Activated CD4-positive, alpha-beta T cell treated with anti-CD3 and anti-CD28 coated beads, Interleukin-10, Interleukin-2, amounts not matched to agents 100 ng/mL and 50 ng/mL, durations not matched to agents 16 hours and 8 hours (primary cell): ENCODE measurements at regions not wholly inside any gene's neighbourhood (a gene's known extent, or its start where the extent isn't known, plus 50 kb on each side); places are given as distances from the start of the nearest gene placed in this dataset.
"Not testable (repeated sequence)": the region's sequence is repeated elsewhere in the genome, so short reads cannot be mapped to it uniquely, and the experiment has no call there.

ENCODE experiments used
- DNase-seq: peaks from one replicate; pipeline ENCODE4 v3.0.0-alpha.2; 2020

DNA sequence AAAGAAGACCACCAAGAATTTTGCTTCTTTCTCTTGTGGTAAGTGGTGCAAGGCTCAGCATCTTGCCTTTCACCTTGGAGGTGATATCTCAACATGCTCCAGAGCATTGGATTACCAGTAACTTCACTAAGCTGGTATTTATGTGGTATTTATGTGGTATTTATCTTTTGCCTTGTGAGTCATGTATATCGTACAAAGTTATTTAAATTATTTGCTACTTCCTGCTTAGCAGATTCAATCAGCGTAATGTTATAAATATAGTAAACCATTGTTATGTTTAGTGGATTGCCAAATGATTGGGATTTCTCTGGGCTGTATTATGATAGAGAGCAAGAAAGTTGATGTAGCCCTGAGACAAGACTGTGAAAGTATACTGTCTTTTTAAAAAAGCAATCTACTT lies 366.4 kb downstream of the IPO8 start:
- no peak for DNase-seq

DNA sequence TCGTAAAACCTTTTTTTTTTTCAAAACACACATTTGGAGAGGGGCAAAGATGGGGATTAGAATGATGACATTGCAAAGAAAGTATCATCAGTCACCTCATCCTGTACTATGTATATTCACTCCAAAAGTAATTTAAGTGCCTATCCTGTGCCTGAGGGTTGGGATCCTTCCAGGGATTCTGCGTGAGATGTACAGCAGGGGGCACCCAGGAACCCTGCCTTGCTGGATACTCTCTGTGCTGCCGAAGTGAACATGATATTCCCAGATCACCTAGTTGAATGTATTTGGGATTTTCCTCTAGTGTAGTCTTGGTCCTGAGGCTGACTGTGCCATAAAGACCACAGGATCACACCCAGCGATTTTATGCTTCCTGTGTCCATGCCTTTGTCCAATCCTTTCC lies 372.7 kb downstream of the IPO8 start:
- DNase-seq = no peak

GRCh38 chr12:30320561-30320960 lies 375.1 kb downstream of the IPO8 start:
- no peak for DNase-seq

- no peak for DNase-seq
Measured at GRCh38 chr12:30314506-30315100, 381.1 kb downstream of the IPO8 start.

- DNase-seq = no peak
Measured at GRCh38 chr12:30308010-30308717, 387.5 kb downstream of the IPO8 start.

GRCh38 chr12:30304528-30304927 lies 391.1 kb downstream of the IPO8 start:
- no peak for DNase-seq

GRCh38 chr12:30301291-30301690 lies 394.4 kb downstream of the IPO8 start:
- no peak for DNase-seq

- DNase-seq = no peak
Measured at GRCh38 chr12:30296486-30296885, 399.2 kb downstream of the IPO8 start.

GRCh38 chr12:30286345-30286926 lies 409.2 kb downstream of the IPO8 start:
- peak; percentile 3 for DNase-seq

DNA sequence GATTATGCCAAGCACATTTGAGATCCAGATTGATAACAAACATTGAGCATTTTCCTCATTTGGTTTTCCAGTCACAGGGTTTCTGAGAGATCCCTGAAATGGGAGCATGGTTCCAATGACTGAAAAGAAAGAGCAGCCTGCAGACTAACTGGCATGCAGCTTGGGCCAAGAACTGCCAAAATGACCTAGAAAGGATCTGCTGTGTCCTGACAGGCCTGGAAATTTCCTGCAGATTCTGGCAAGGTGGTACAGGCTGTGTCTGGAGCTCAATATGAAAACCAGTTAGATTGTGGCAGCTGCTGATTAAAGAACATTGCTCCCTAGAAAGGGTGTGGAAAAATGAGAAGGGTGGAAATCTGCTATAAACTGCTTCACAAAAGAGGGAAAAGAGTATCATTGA lies 417.3 kb downstream of the IPO8 start:
- DNase-seq = no peak

GRCh38 chr12:30272515-30272914 lies 423.2 kb downstream of the IPO8 start:
- DNase-seq = not testable (repeated sequence)

GRCh38 chr12:30269496-30269895 lies 426.2 kb downstream of the IPO8 start:
- DNase-seq = no peak

GRCh38 chr12:30268041-30268440 lies 427.6 kb downstream of the IPO8 start:
- no peak for DNase-seq

- no peak for DNase-seq
Measured at GRCh38 chr12:30263434-30263833, 432.2 kb downstream of the IPO8 start.

GRCh38 chr12:30257618-30258017 lies 438.1 kb downstream of the IPO8 start:
- DNase-seq = no peak

GRCh38 chr12:30251546-30251945 lies 444.1 kb downstream of the IPO8 start:
- no peak for DNase-seq

DNA sequence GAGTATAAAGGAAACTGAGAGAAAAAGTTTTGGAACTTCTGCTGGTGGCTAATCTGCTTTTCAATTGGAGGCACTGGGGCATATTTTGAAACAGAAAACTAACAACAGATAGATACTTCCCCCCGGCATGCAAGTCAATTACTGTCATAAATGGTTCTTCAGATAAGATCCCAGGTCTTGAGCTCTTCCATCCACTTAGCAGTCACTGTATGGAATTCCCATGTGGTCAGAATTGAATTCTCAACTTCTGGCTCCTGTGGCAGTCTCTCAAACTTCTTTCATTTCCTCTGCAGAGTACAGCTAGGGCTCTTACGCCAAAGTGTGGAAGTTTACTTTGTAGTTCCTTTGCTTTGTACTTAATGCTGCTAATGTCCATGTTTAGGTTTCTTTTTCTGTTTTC lies 452.2 kb downstream of the IPO8 start:
- no peak for DNase-seq

GRCh38 chr12:30219047-30219446 lies 435.3 kb upstream of the TMTC1 start:
- no peak for DNase-seq

DNA sequence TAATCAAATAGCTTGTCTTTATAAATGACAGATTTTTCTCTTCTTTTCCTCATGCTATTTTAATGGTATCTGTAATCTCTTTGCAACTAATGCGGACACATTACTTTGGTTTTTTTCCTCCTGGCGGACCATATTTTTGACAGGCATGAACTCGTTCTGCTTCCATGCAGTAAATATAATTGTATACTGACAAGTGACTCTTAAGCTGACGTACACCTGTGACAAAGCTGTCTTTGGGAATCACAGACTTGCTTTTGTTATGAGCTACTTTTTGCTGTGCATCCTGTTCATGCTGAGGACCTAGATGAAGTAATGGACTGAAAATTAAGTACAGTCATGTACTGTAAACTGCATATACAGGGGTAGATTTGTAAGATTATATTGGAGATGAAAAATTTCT lies 434.3 kb upstream of the TMTC1 start:
- no peak for DNase-seq

GRCh38 chr12:30213166-30213565 lies 429.4 kb upstream of the TMTC1 start:
- no peak for DNase-seq

- no peak for DNase-seq
Measured at GRCh38 chr12:30211743-30212142, 428.0 kb upstream of the TMTC1 start.

DNA sequence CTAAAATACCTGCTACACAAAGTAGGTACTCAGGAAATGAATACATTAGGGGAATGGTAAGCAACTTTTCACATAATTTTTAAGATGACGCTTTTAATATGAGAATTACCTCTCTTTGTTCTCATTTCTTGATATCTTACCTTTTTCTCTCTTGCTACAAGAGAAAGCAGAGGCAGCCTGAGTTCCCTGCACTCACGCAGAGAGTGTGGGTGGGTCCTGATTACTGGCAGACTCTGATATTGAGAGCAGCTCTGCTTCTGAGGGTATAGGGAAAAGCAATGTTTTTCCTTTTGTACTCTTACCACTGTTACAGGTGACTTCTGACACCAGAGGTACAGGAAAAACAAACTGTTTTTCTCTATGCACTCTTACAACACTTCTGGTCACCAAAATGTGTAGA lies 420.2 kb upstream of the TMTC1 start:
- DNase-seq = no peak

DNA sequence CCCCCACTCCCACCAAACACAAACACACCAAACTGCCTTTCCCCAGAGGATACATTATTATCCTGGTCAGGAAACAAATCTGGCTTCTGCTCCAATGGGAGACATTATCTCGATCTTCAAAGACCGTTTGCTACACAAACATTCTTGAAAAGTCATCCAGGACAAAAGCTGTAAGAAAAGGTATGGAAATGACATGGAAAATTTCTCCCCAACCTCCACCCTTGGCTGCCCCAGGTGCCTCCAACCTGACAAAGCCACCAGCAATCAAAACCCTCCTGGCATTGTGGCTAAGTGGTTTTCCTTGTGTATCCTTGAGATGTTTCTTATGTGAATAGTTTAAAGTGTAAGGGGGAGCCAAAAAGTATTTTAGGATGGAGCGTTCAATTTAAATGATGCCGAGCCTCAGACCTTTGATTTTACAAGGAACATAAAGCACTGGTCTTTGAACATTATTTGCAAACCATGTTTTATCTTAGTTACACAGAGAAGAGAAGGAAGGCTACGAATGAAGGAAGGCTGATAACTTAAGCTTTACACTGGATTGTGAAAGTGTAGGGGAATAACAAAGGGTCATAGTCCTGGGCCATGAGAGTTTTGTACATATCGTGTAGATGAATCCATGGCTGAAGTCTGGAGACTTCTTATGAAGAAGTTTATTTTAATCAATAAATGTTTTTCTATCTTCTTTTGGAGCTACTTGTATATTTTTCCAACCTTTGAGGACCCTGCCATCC lies 418.9 kb upstream of the TMTC1 start:
- no peak for DNase-seq
